Spinal cord (tissue), 9 donors: ENCODE measurements at regions not wholly inside any gene's neighbourhood (a gene's known extent, or its start where the extent isn't known, plus 50 kb on each side); places are given as distances from the start of the nearest gene placed in this dataset.

Experiments used
- DNase-seq, 6 donors: peaks; one replicate each; pipeline versions ENCODE4 v3.0.0 to v3.0.0-alpha.2; 2013 to 2015; ENCODE audit warnings: low spot score in 6 of 6, low read depth in 4 of 6
- H3K27ac ChIP-seq: one replicate; pipeline ENCODE4 v1.5.1; 2013; ENCODE audit warnings: low read depth, low read length, control low read depth
- H3K27me3 ChIP-seq: one replicate; pipeline ENCODE4 v1.6.1; 2013; ENCODE audit warnings: low read length; ENCODE audit not compliant: control insufficient read depth, insufficient read depth
- H3K36me3 ChIP-seq: one replicate; pipeline ENCODE4 v1.6.1; 2013; ENCODE audit warnings: low read length; ENCODE audit not compliant: control insufficient read depth, insufficient read depth
- H3K4me1 ChIP-seq: one replicate; pipeline ENCODE4 v1.6.1; 2013; ENCODE audit warnings: low read length; ENCODE audit not compliant: control insufficient read depth, insufficient read depth
- H3K4me3 ChIP-seq: one replicate; pipeline ENCODE4 v1.5.1; 2013; ENCODE audit warnings: low read depth, low read length, control low read depth
- H3K9me3 ChIP-seq: one replicate; pipeline ENCODE4 v1.6.1; 2013; ENCODE audit warnings: low read length; ENCODE audit not compliant: control insufficient read depth, insufficient read depth
- WGBS: methylation state at CpG from one replicate; pipeline ENCODE4 v1.1.5; 2013; ENCODE audit warnings: missing lambda C conversion rate; ENCODE audit not compliant: insufficient coverage; 5-methylcytosine and 5-hydroxymethylcytosine counted together
- donor health status: healthy.

DNA sequence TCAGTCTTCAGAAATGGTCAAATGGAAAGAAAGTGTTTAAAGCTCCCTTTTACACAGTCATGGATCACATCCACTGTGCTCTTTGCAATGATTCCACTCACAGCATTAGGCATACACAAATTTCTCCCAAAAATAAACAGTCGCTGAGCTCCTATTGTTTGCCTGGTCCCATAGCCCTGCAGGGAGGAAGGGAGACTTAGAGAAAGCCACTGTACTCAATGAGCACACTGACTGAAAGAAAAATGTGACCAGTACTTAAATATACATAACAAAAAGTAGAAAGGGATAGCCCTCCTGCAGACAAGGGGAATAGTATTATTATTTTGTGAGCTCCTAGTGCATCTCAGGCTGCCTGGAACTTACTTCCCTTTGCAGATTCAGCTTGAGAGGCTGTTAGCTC is 853.2 kb downstream of the GRID1 start:
- Histone ChIP-seq H3K9me3 (no peaks in the 10 kb centered on the region), H3K27me3 (no peaks in the 10 kb centered on the region), H3K4me3 (no peak overlapping the region), H3K36me3 (no peaks in the 10 kb centered on the region), H3K27ac (no peak overlapping the region), H3K4me1 (no peaks in the 10 kb centered on the region)
- no CpG with 5 or more reads among the region's 1 CpG for WGBS
- no peak for DNase-seq

GRCh38 chr10:85515316-85515715 is 851.3 kb downstream of the GRID1 start:
- H3K4me1 ChIP-seq = no peaks in the 10 kb centered on the region
- no peak for DNase-seq
- H3K27ac ChIP-seq = no peak overlapping the region
- no peaks in the 10 kb centered on the region for H3K9me3 ChIP-seq
- no peak overlapping the region for H3K4me3 ChIP-seq
- H3K36me3 ChIP-seq = no peaks in the 10 kb centered on the region
- WGBS = 82% methylated on average over 2 of the region's 4 CpGs
- H3K27me3 ChIP-seq = no peaks in the 10 kb centered on the region

DNA sequence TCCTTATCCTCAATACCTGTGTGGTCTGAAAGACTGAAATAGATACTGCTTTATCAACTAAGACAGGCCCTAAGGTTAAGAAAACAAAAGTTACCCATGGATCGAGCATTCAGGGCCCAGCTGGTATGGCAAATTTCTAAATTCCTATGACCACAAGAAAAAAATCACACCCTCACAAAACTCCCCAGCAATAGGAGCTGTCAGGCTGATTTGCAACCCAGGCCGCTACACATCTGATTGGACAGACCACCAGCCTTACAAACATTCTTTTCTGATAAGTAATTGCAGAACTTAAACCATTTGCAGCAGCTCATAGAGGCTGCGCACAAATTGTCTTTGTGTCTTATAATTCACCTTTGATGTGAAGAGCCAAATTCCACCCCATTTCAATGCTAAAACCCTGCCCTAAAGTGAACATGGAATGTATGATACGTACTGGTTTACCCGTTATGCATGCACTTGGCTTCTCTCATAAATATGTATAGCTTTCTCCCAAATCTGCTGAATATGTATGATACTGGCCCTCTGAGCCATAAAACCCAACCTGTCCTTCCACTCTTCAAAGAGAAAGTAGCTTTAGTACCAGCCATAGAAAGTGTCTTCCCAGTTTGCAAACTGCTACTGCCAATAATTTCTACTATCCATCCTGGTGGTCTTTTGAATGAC is 842.5 kb downstream of the GRID1 start:
- Histone ChIP-seq H3K4me3 (no peak overlapping the region), H3K36me3 (no peaks in the 10 kb centered on the region), H3K9me3 (no peaks in the 10 kb centered on the region), H3K4me1 (no peaks in the 10 kb centered on the region), H3K27ac (no peak overlapping the region), H3K27me3 (no peaks in the 10 kb centered on the region)
- no peak for DNase-seq
- WGBS = 64% methylated on average over 3 of the region's 5 CpGs

DNA sequence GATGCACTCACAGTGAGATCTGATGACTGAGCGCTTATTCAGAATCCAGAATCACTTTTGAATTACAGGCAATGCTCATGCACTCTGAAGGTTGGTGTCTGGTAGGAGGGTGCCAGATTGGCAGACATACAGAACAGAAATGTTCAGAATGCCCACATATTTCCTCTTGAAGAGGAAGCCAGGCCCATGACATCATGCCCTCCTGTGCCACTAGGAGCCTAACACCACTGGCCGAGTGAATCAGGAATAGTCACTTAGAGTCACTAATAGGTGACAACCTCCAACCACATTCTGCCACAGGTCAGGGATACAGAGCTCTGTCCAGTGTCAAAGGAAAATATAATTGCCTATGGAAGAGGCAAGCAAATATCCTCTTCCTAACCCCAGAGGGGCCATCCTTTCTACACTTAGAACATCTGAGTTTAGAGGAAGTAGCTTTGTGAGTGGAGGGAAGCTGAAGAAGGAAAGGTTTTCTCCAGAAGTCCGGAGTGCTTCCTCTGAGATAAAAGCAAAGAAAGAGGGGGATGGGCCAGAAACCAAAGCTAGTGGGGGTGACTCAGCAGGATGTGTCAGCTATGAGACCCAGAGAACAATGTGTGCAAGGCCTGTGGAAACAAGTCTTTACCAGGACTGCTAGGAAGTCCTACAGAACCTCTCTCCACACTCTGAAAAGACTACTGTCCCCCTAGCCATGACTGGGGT is 838.8 kb downstream of the GRID1 start:
- H3K4me1 ChIP-seq = no peaks in the 10 kb centered on the region
- no peaks in the 10 kb centered on the region for H3K27me3 ChIP-seq
- no peaks in the 10 kb centered on the region for H3K9me3 ChIP-seq
- no peaks in the 10 kb centered on the region for H3K36me3 ChIP-seq
- H3K27ac ChIP-seq = no peak overlapping the region
- WGBS = 90% methylated on average over 2 of the region's 3 CpGs
- DNase-seq = no peak
- no peak overlapping the region for H3K4me3 ChIP-seq

- no peak for DNase-seq
- no peaks in the 10 kb centered on the region for H3K4me1 ChIP-seq
- no peaks in the 10 kb centered on the region for H3K36me3 ChIP-seq
- no peaks in the 10 kb centered on the region for H3K27me3 ChIP-seq
- H3K4me3 ChIP-seq = no peak overlapping the region
- H3K27ac ChIP-seq = no peak overlapping the region
- no peaks in the 10 kb centered on the region for H3K9me3 ChIP-seq
These were observed 838.3 kb downstream of the GRID1 start for GRCh38 chr10:85528318-85528652.

DNA sequence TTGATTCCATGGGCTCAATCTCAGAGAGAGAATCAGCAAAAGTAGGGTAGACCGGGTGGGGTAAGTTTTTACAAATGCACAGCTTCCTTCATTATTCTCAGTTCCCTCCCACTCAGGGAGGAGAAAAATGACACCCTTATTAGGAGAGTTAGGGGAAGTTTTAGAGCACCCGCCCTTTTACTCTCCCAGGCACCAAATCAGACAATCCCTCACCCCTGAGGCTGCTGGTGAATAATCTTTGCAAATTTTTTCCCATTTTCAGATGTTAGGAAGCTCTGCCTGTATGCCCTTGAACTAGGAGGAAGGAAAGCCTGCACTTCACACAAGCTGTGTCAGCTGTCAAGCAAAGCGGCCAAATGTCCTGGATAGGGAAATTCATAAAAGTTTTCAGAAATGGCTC is 834.9 kb downstream of the GRID1 start:
- Histone ChIP-seq H3K36me3 (no peaks in the 10 kb centered on the region), H3K27me3 (no peaks in the 10 kb centered on the region), H3K27ac (no peak overlapping the region), H3K4me3 (no peak overlapping the region), H3K4me1 (no peaks in the 10 kb centered on the region), H3K9me3 (no peaks in the 10 kb centered on the region)
- WGBS = 89% methylated on average over 1 of the region's 3 CpGs
- no peak for DNase-seq

DNA sequence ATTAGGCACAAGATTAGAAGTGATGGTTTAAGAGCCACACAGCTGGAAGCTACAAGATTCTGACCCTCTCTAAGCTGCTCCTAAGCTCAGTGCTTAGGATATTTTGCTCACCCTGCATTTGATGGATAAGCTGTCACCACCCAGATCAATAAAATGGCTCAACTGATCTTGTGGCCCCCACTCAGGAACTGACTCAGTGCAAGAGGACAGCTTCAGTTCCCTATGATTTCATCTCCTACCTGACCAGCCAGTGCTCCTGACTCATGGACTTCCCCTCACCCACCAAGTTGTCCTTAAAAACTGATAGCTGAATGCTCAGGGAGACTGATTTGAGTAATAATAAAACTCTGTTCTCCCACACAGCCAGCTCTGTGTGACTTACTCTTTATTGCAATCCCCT is 833.8 kb downstream of the GRID1 start:
- Histone ChIP-seq H3K9me3 (no peaks in the 10 kb centered on the region), H3K27ac (no peak overlapping the region), H3K36me3 (no peaks in the 10 kb centered on the region), H3K4me3 (no peak overlapping the region), H3K27me3 (no peaks in the 10 kb centered on the region), H3K4me1 (no peaks in the 10 kb centered on the region)
- no peak for DNase-seq

DNA sequence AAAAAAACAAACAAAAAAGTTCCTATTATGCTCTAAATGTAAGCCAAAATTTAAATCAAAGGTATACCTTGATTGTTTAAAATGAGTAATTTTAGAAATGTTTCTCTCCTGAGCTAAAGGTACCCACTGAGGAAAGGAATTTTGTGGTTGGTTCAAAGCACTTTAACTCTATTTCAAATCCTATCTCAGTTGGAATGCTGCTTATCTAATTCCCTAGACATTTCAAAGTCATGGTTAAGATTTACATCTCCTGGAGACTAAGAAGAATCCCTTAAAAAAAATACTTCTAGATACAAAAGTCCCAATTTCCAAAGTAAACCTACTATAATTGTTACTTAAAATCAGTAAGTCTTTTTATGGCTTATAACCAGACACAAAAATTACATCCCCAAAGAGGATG is 830.7 kb downstream of the GRID1 start:
- no peaks in the 10 kb centered on the region for H3K4me1 ChIP-seq
- no peaks in the 10 kb centered on the region for H3K27me3 ChIP-seq
- H3K9me3 ChIP-seq = no peaks in the 10 kb centered on the region
- no peak for DNase-seq
- no peak overlapping the region for H3K27ac ChIP-seq
- H3K4me3 ChIP-seq = no peak overlapping the region
- H3K36me3 ChIP-seq = no peaks in the 10 kb centered on the region

- Histone ChIP-seq H3K36me3 (no peaks in the 10 kb centered on the region), H3K27me3 (no peaks in the 10 kb centered on the region), H3K4me3 (no peak overlapping the region), H3K4me1 (no peaks in the 10 kb centered on the region), H3K9me3 (no peaks in the 10 kb centered on the region), H3K27ac (no peak overlapping the region)
- no peak for DNase-seq
These were observed 829.0 kb downstream of the GRID1 start for GRCh38 chr10:85537561-85537960.

- H3K27ac ChIP-seq = no peak overlapping the region
- no peaks in the 10 kb centered on the region for H3K9me3 ChIP-seq
- H3K4me3 ChIP-seq = no peak overlapping the region
- peaks cover 2% of the 10 kb centered on the region for H3K4me1 ChIP-seq
- H3K36me3 ChIP-seq = no peaks in the 10 kb centered on the region
- no peak for DNase-seq
- 71% methylated on average over 2 of the region's 3 CpGs for WGBS
- no peaks in the 10 kb centered on the region for H3K27me3 ChIP-seq
These were observed 828.0 kb downstream of the GRID1 start for GRCh38 chr10:85538601-85539000.
